ENCODE measurements at regions not wholly inside any gene's neighbourhood (a gene's known extent, or its start where the extent isn't known, plus 50 kb on each side); places are given as distances from the start of the nearest gene placed in this dataset.

DNA sequence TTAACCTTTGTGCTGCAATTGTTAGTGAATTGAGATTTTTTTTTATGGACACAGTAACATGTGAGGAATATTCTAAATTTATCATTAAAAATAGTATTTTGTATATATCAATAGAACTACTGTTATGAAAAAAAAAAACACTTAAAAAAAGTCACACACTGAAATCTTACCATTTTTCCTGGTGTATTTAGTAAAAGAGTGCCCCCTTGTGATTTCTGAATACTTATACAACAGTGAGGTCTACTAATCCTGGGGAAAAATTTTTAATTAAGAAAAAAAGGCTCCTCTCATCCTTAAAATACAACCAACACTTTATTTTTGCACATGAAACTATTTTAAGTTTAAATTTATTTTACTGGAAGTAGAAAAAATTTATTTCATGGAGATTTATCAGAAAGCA lies 56.4 kb upstream of the SPOCK3 start:
- DNase-seq (ENCODE audit: extremely low read depth, low read depth, low spot score), result no peak

DNA sequence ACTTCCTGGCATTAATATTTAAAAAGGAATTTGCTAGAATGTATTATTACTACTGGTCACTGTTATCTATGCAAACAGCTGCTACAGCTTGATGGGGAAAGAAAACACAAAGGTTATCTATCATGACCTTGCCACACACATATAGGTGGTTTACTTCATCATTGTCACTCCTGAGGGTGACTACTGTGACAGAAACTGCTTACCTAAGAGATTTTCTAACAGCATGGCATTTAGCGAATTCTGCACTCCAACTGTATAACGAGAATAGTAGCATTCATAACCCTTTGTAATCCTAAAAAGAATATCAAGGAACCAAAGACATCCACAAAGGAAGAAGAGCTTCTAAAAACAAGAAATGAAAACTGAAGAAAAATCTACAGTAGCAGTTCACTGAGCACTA lies 74.6 kb upstream of the SPOCK3 start:
- no peak for DNase-seq (ENCODE audit: extremely low read depth, low read depth, low spot score)

- no peak for DNase-seq (ENCODE audit: extremely low read depth, low read depth, low spot score)
Observed at GRCh38 chr4:167321299-167321698, 87.0 kb upstream of the SPOCK3 start.

DNA sequence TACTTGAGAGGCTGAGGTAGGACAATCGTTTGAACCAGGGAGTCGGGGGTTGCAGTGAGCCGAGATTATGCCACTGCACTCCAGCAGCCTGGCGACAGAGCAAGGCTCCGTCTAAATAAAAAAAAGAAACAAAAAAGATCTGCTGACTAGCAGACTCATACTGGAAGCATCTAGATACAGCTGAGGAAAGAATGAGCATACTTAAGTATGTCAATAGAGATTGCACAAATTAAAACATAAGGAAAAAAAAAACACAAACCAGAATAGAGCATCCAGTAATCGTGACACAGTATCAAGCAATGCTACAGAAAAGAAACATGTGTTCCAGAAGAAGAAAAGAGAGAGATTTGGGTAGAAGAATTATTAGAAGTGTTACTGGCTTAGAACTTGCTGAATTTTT lies 105.5 kb upstream of the SPOCK3 start:
- DNase-seq (ENCODE audit: extremely low read depth, low read depth, low spot score), result no peak

GRCh38 chr4:167359711-167360110 lies 125.4 kb upstream of the SPOCK3 start:
- DNase-seq (ENCODE audit: extremely low read depth, low read depth, low spot score), result no peak

DNA sequence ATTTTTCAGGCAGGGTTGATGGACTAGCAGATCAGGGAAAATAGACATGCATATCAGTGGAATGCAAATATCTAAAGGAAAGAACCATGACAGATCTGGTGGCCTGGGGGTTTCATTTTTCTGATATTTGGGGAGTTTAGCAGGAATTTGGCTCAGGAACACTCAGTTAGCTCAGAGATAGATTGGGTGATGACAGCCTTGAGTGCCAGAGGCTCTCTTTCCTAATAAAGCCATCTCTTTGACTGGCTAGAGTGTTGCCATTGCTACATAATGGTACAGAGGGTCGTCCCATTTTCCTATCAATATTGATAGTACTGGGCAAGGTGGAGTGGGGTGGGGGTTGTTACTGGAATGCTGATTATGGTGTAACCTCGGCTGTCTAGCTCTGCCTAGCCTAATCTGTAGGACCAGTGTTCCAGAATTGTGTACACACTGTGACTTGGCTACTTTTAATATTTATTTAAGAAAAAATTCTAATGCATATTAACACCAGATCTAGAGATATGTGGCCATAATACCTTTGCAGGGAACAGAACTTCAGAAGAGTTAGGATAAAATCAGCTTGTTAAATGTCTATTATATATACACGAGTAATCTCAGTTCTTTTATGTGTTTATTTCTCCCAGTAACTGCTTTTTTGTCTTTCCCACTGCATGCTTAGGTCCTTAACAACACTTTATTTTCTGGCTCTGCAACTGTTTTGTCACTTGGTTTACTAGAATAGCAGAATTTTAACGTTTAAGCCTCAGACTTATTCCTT lies 145.0 kb upstream of the SPOCK3 start:
- no peak for DNase-seq (ENCODE audit: extremely low read depth, low read depth, low spot score)

GRCh38 chr4:167380964-167381363 lies 146.7 kb upstream of the SPOCK3 start:
- no peak for DNase-seq (ENCODE audit: extremely low read depth, low read depth, low spot score)

- no peak for DNase-seq (ENCODE audit: extremely low read depth, low read depth, low spot score)
Observed at GRCh38 chr4:167383291-167383690, 149.0 kb upstream of the SPOCK3 start.

DNA sequence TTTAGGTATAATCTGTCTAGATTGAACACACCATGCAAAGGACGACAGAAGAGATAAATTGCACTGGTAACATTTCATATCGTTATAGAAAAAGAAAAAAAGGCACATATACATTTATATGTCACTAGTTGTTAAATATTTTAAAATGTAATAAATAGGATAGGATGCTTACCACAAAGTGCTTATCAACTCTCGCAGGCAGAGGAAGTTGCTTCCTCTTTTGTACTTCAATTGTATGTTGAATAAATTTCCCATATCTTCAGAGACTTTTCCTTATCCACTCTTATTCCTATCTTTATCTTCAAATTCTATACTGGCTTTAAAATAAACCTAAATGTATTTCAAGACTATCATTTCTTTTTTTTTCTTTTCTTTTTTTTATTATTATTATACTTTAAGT lies 163.3 kb upstream of the SPOCK3 start:
- DNase-seq (ENCODE audit: extremely low read depth, low read depth, low spot score), result no peak

DNA sequence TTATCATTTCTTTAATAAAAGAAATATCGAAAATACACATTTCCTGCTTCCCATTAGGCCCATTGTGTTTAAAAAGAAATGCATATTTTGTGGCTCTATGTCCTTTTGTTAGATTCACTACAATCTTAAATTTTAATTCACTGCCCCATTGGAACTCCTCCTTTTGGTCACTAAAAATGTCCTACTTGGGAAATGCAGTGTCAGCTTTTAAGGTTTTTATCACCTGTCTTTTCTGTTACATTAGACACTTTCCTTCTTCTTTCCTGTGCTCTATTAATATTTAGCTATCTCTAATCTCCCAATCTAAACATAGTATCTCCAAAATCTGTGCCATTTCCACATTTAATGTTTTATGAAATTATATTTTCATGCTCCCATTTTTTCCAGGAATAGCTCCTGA lies 164.9 kb upstream of the SPOCK3 start:
- no peak for DNase-seq (ENCODE audit: extremely low read depth, low read depth, low spot score)

DNA sequence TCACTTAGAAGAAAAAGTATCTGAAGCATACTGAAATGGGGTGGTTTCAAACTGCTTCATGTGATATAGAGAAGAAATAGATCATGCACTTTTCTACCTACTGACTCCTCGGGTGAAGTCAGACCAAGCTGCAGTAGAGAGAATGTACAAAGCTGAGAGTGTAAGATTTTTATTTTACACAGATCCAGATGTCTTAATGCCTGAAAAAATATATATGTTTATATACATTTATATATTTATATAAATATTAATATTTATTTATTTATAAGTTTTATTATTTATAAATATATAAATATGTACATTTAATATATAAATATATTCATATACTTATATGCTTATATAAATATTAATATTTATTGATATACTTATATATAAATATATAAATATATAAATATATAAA lies 171.9 kb upstream of the SPOCK3 start:
- DNase-seq (ENCODE audit: extremely low read depth, low read depth, low spot score), result no peak

- DNase-seq (ENCODE audit: extremely low read depth, low read depth, low spot score), result no peak
Observed at GRCh38 chr4:167415461-167415860, 181.2 kb upstream of the SPOCK3 start.

- DNase-seq (ENCODE audit: extremely low read depth, low read depth, low spot score), result no peak
Observed at GRCh38 chr4:167419468-167420140, 185.3 kb upstream of the SPOCK3 start.

DNA sequence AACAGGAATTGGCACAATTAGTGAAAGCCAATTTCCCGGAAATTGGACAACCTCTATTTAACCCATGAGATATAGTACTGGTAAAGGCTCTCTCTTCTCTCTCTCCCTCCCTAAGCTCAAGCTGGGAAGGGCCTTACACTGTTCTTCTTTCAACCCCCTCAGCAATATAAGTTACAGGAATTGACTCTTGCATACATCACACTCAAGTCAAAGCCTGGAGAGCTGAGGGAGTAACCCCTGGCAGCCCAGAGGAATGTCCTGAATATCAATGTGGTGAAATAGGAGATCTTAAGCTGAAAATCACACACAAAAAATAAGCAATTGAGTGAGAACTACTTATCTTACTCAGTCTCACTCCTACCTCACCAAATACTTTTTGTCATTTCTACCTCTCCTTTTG lies 186.9 kb upstream of the SPOCK3 start:
- DNase-seq (ENCODE audit: extremely low read depth, low read depth, low spot score), result no peak

GRCh38 chr4:167424341-167425256 lies 190.3 kb upstream of the SPOCK3 start:
- no peak for DNase-seq (ENCODE audit: extremely low read depth, low read depth, low spot score)

DNA sequence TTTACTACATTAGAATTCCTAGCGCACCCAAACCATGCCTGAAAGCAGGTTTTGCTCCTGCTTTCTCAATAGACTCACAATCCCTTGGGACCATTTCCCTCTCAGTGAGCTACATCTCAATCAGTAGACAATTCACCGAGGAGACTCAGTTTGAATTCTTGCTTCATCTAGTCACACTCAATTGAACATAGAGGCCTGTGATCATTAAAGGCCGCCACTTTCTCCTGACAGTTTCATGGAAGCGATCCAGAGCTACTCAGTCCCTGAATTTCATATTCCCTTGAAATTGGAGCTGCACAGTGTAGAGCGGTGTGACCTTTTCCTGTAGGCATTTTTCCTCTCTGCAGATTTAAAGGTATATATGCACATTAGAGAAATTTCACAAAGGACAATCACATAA lies 193.9 kb upstream of the SPOCK3 start:
- no peak for DNase-seq (ENCODE audit: extremely low read depth, low read depth, low spot score)

GRCh38 chr4:167431371-167431770 lies 197.1 kb upstream of the SPOCK3 start:
- DNase-seq (ENCODE audit: extremely low read depth, low read depth, low spot score), result no peak

DNA sequence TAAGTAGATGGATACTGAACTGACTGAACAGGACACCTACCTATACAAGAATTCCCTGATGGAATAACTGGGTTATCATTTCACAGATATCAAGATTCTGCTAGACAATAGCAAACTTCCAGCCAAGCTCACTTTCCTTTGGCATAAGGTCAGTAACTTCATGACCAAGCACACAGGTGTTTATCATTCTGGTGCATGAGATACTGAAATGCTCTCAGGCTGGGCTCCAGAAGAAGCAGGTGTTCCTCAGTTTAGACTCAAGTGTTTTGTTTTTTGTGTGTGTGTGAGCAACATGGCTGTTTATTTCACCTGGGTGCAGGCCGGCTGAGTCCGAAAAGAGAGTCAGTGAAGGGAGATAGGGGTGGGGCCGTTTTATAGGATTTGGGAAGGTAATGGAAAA lies 201.5 kb upstream of the SPOCK3 start:
- DNase-seq (ENCODE audit: extremely low read depth, low read depth, low spot score), result no peak

DNA sequence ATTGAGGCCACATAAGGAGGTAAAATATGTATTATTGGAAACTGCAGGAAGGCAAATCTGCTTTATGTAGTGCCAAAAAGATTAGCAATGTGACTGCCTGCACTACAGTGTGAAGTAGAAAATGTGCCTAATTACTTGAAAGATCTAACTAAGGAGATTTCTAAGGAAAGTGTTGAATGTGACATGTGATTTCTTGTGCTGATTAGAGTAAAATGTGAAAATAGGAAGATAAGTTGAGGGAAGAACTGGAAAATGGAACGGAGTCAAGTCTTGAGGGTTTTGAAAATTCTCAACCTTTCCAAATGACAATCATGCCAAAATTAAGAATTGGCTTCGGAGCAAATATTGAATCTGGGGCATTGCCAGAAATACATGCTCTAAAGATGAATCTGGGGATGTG lies 209.5 kb upstream of the SPOCK3 start:
- no peak for DNase-seq (ENCODE audit: extremely low read depth, low read depth, low spot score)

GRCh38 chr4:167452922-167453430 lies 218.7 kb upstream of the SPOCK3 start:
- DNase-seq (ENCODE audit: extremely low read depth, low read depth, low spot score), result no peak

- DNase-seq (ENCODE audit: extremely low read depth, low read depth, low spot score), result no peak
Observed at GRCh38 chr4:167456619-167457018, 222.3 kb upstream of the SPOCK3 start.

All from glomerular endothelial cell (primary cell).